ENCODE measurements at regions not wholly inside any gene's neighbourhood (a gene's known extent, or its start where the extent isn't known, plus 50 kb on each side); places are given as distances from the start of the nearest gene placed in this dataset.
A peak's percentile ranks its signal among the peaks of the same experiment; 100 is the strongest.

DNA sequence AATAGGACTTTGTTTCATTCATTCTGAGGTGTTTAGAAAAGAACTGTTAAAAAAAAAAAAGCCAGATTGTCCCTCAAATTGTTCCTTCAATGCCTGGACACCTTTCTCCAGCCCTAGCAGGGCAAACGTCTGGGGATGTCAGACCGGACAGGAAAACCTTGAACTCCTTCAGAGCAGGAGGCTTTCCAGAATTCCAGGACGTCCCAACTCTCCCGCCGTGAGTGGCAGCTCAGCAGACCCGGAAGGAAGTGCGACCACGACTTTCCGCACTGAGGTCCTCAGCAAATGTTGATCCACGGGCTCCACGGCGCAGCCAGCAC is 139.1 kb downstream of the DLL1 start:
- Histone ChIP-seq H3K4me1 (peaks cover 0 to 46% (median 32%) of the 10 kb centered on the region in 12 donors), H3K36me3 (no peaks in the 10 kb centered on the region), H3K9me3 (no peaks in the 10 kb centered on the region), H3K4me3 (peak overlapping the region in 7 of 12 donors; percentile 2 to 41 (median 22)), H3K27me3 (peaks cover 0 to 4% (median 0%) of the 10 kb centered on the region in 9 donors), H3K27ac (peak overlapping the region; percentile 73 to 95 (median 84))
- no peak for TF ChIP-seq POLR2A (IDR thresholded peaks at IDR 0.05)
- TF ChIP-seq, protein P1, sequence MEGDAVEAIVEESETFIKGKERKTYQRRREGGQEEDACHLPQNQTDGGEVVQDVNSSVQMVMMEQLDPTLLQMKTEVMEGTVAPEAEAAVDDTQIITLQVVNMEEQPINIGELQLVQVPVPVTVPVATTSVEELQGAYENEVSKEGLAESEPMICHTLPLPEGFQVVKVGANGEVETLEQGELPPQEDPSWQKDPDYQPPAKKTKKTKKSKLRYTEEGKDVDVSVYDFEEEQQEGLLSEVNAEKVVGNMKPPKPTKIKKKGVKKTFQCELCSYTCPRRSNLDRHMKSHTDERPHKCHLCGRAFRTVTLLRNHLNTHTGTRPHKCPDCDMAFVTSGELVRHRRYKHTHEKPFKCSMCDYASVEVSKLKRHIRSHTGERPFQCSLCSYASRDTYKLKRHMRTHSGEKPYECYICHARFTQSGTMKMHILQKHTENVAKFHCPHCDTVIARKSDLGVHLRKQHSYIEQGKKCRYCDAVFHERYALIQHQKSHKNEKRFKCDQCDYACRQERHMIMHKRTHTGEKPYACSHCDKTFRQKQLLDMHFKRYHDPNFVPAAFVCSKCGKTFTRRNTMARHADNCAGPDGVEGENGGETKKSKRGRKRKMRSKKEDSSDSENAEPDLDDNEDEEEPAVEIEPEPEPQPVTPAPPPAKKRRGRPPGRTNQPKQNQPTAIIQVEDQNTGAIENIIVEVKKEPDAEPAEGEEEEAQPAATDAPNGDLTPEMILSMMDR (IDR thresholded peaks at IDR 0.05): no peak
- DNase-seq (peak in 1 of 5 donors; percentile 54), ATAC-seq (peak in 1 of 4 donors; percentile 45)
- WGBS, 4 donors: 50 to 62% (median 59%) methylated on average over 12 of the region's 12 CpGs
- intact Hi-C loops (cut with DNase I): loop anchor here in 5 of 10 donors (5.0 to 10.0 kb wide), 5 partner anchors 123 to 141 kb away; partner anchors contain the start of gene DLL1 (in 1 of the 5)

GRCh38 chr6:170151321-170151771 is 139.5 kb downstream of the DLL1 start:
- DNase-seq (peak in 2 of 5 donors; percentile 17 to 34), ATAC-seq (no peak)
- no peak for TF ChIP-seq POLR2A (IDR thresholded peaks at IDR 0.05)
- TF ChIP-seq, protein P1 (IDR thresholded peaks at IDR 0.05): no peak
- Histone ChIP-seq H3K4me1 (peaks cover 0 to 46% (median 33%) of the 10 kb centered on the region in 12 donors), H3K27me3 (peaks cover 0 to 4% (median 0%) of the 10 kb centered on the region in 9 donors), H3K36me3 (no peaks in the 10 kb centered on the region), H3K4me3 (peak overlapping the region in 3 of 12 donors; percentile 2 to 41 (median 34)), H3K9me3 (no peaks in the 10 kb centered on the region), H3K27ac (peak overlapping the region; percentile 73 to 95 (median 84))
- 59 to 69% (median 64%) methylated on average over 11 of the region's 11 CpGs for WGBS, 4 donors
- intact Hi-C loops (cut with DNase I): loop anchor here in 5 of 10 donors (5.0 to 10.0 kb wide), 5 partner anchors 123 to 141 kb away; partner anchors contain the start of gene DLL1 (in 1 of the 5)

DNA sequence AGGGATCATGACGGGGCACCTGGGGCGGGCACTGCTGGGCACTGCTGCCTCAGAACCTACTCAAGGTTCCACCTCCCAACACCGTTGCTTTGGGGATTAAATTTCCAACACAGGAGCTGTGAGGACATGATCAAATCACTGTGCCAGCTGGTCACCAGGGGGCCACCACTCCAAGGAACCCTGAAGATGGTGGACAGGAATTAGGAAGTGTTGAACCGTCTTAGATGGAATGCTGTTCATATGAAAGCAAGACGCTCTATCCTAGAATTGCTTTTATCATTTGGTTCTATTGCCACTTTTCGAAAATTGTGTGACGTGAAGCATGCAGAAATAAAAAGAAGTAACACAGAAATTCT is 140.3 kb downstream of the DLL1 start:
- no peak for TF ChIP-seq POLR2A (IDR thresholded peaks at IDR 0.05)
- TF ChIP-seq, protein P1 (IDR thresholded peaks at IDR 0.05): no peak
- Histone ChIP-seq H3K4me1 (peaks cover 0 to 46% (median 33%) of the 10 kb centered on the region in 12 donors), H3K27me3 (peaks cover 0 to 4% (median 0%) of the 10 kb centered on the region in 9 donors), H3K4me3 (no peak overlapping the region), H3K9me3 (no peaks in the 10 kb centered on the region), H3K27ac (peak overlapping the region in 2 of 12 donors; percentile 82 to 89), H3K36me3 (no peaks in the 10 kb centered on the region)
- intact Hi-C loops (cut with DNase I): loop anchor here in 5 of 10 donors (5.0 to 10.0 kb wide), 5 partner anchors 124 to 142 kb away; partner anchors contain the start of gene DLL1 (in 1 of the 5)
- 74 to 85% (median 80%) methylated on average over 7 of the region's 7 CpGs for WGBS, 4 donors
- ATAC-seq (no peak), DNase-seq (no peak)

- 93 to 97% (median 93%) methylated on average over 5 to 9 of the region's 9 CpGs for WGBS, 4 donors
- no peak for ATAC-seq
- H3K4me1 ChIP-seq: peaks cover 0 to 46% (median 33%) of the 10 kb centered on the region in 12 donors
These were observed 140.9 kb downstream of the DLL1 start for GRCh38 chr6:170149681-170150589.

More at GRCh38 chr6:170149681-170150589, 140.9 kb downstream of the DLL1 start:
- Histone ChIP-seq H3K4me3 (no peak overlapping the region), H3K36me3 (no peaks in the 10 kb centered on the region), H3K27me3 (peaks cover 0 to 4% (median 0%) of the 10 kb centered on the region in 9 donors), H3K27ac (peak overlapping the region in 1 of 12 donors; percentile 89), H3K9me3 (no peaks in the 10 kb centered on the region)
- intact Hi-C loops (cut with DNase I): loop anchor here in 5 of 10 donors (5.0 to 10.0 kb wide), 5 partner anchors 125 to 142 kb away; partner anchors contain the start of gene DLL1 (in 1 of the 5)
- TF ChIP-seq, protein P1 (IDR thresholded peaks at IDR 0.05): no peak
- DNase-seq: peak in 1 of 5 donors; percentile 13
